ENCODE measurements at regions not wholly inside any gene's neighbourhood (a gene's known extent, or its start where the extent isn't known, plus 50 kb on each side); places are given as distances from the start of the nearest gene placed in this dataset.
A peak's percentile ranks its signal among the peaks of the same experiment; 100 is the strongest.

- WGBS, 2 donors = 72 to 81% methylated on average over 2 of the region's 2 CpGs
- no peaks in the 10 kb centered on the region for H3K4me1 ChIP-seq
- intact Hi-C loops (cut with DNase I) = no loop called here
- H3K27me3 ChIP-seq = no peaks in the 10 kb centered on the region
- no peaks in the 10 kb centered on the region for H3K36me3 ChIP-seq (replicated peaks in 1 of 2; ENCODE audit: insufficient read depth in 1 of 2, low read depth in 2 of 2)
- H3K27ac ChIP-seq = no peak overlapping the region
- H3K9me3 ChIP-seq = no peaks in the 10 kb centered on the region
- ATAC-seq (no peak), DNase-seq (no peak)
- TF ChIP-seq POLR2A (IDR thresholded peaks at IDR 0.05) = no peak
- no peak for TF ChIP-seq CTCF (IDR thresholded peaks at IDR 0.05)
- H3K4me3 ChIP-seq = no peak overlapping the region
These were observed 187.5 kb upstream of the ADO start for GRCh38 chr10:62616885-62617590.

GRCh38 chr10:62617652-62618051, 186.9 kb upstream of the ADO start:
- no peak for ATAC-seq
- H3K36me3 ChIP-seq (replicated peaks in 1 of 2; ENCODE audit: insufficient read depth in 1 of 2, low read depth in 2 of 2) = no peaks in the 10 kb centered on the region
- intact Hi-C loops (cut with DNase I) = no loop called here

GRCh38 chr10:62618054-62618453, 186.5 kb upstream of the ADO start:
- Histone ChIP-seq H3K4me1 (no peaks in the 10 kb centered on the region), H3K27me3 (no peaks in the 10 kb centered on the region), H3K27ac (peak overlapping the region in 1 of 4 donors; percentile 57), H3K9me3 (no peaks in the 10 kb centered on the region), H3K36me3 (replicated peaks in 1 of 2; ENCODE audit: insufficient read depth in 1 of 2, low read depth in 2 of 2) (no peaks in the 10 kb centered on the region), H3K4me3 (no peak overlapping the region)
- ATAC-seq (no peak), DNase-seq (no peak)
- WGBS, 2 donors = 63 to 65% methylated on average over 5 of the region's 5 CpGs
- intact Hi-C loops (cut with DNase I) = no loop called here
- TF ChIP-seq POLR2A (IDR thresholded peaks at IDR 0.05) = no peak
- no peak for TF ChIP-seq CTCF (IDR thresholded peaks at IDR 0.05)

More at GRCh38 chr10:62617652-62618051, 186.9 kb upstream of the ADO start:
- H3K27me3 ChIP-seq = no peaks in the 10 kb centered on the region
- no peak for DNase-seq
- H3K4me1 ChIP-seq = no peaks in the 10 kb centered on the region
- H3K4me3 ChIP-seq = no peak overlapping the region
- no peak overlapping the region for H3K27ac ChIP-seq
- no peaks in the 10 kb centered on the region for H3K9me3 ChIP-seq
- no peak for TF ChIP-seq CTCF (IDR thresholded peaks at IDR 0.05)
- no peak for TF ChIP-seq POLR2A (IDR thresholded peaks at IDR 0.05)
- WGBS, 2 donors = 31 to 41% methylated on average over 9 of the region's 9 CpGs

- no peak for ATAC-seq
- Histone ChIP-seq H3K9me3 (no peaks in the 10 kb centered on the region), H3K4me1 (no peaks in the 10 kb centered on the region), H3K27ac (peak overlapping the region in 1 of 4 donors; percentile 57), H3K4me3 (no peak overlapping the region), H3K36me3 (replicated peaks in 1 of 2; ENCODE audit: insufficient read depth in 1 of 2, low read depth in 2 of 2) (no peaks in the 10 kb centered on the region), H3K27me3 (no peaks in the 10 kb centered on the region)
- intact Hi-C loops (cut with DNase I) = no loop called here
- 52 to 55% methylated on average over 7 of the region's 7 CpGs for WGBS, 2 donors
- TF ChIP-seq POLR2A (IDR thresholded peaks at IDR 0.05) (no peak), CTCF (IDR thresholded peaks at IDR 0.05) (no peak)
- peak in 1 of 4 donors; percentile 70 for DNase-seq
These were observed 185.7 kb upstream of the ADO start for GRCh38 chr10:62618576-62619412.

Measured in body of pancreas (tissue), 4 donors.